Kidney (tissue), 13 donors: ENCODE measurements at regions not wholly inside any gene's neighbourhood (a gene's known extent, or its start where the extent isn't known, plus 50 kb on each side); places are given as distances from the start of the nearest gene placed in this dataset.

Experiments
- DNase-seq, 5 donors: peaks; one replicate each; pipeline ENCODE4 v3.0.0-alpha.2; 2013 to 2020
- FAIRE-seq: peaks from 2 replicates; lab custom pipeline; 2012; peaks lifted over from hg19 to GRCh38; lab: Jason Lieb, UNC
- H3K27ac ChIP-seq, 2 donors: one replicate each; pipeline ENCODE4 v1.7.0; 2013; ENCODE audit warnings: low read depth in 2 of 2, low read length in 2 of 2, inconsistent platforms in 1 of 2
- H3K27me3 ChIP-seq: one replicate; pipeline ENCODE4 v1.7.1; 2013; ENCODE audit warnings: low read length, inconsistent platforms; ENCODE audit not compliant: control insufficient read depth, insufficient read depth
- H3K36me3 ChIP-seq, 3 donors: one replicate each; pipeline versions ENCODE4 v1.7.0 to v1.7.1; 2013; ENCODE audit warnings: low read length in 3 of 3, control low read depth in 1 of 3, inconsistent platforms in 1 of 3; ENCODE audit not compliant: insufficient read depth in 3 of 3, control insufficient read depth in 2 of 3
- H3K4me1 ChIP-seq, 3 donors: one replicate each; pipeline versions ENCODE4 v1.7.0 to v1.7.1; 2013; ENCODE audit warnings: low read length in 3 of 3, inconsistent platforms in 1 of 3, low read depth in 1 of 3; ENCODE audit not compliant: control insufficient read depth in 2 of 3, insufficient read depth in 2 of 3
- H3K4me3 ChIP-seq, 3 donors: one replicate each; pipeline versions ENCODE4 v1.7.0 to v1.8.1; 2013; ENCODE audit warnings: low read length in 3 of 3, control low read depth in 1 of 3, inconsistent platforms in 1 of 3
- H3K9ac ChIP-seq, 3 donors: one replicate each; pipeline versions ENCODE4 v1.7.0 to v1.7.1; 2013; ENCODE audit warnings: low read length in 3 of 3, control low read depth in 1 of 3, inconsistent platforms in 1 of 3
- H3K9me3 ChIP-seq, 3 donors: one replicate each; pipeline versions ENCODE4 v1.7.0 to v1.7.1; 2013; ENCODE audit warnings: low read length in 3 of 3, control low read depth in 1 of 3, inconsistent platforms in 1 of 3; ENCODE audit not compliant: control insufficient read depth in 2 of 3, insufficient read depth in 1 of 3
- CTCF ChIP-seq: IDR thresholded peaks from 3 replicates; pipeline ENCODE4 v1.5.1; 2012; ENCODE audit warnings: mild to moderate bottlenecking, moderate library complexity, borderline replicate concordance; ENCODE audit not compliant: insufficient read depth; ENCODE audit errors: extremely low read depth
- intact Hi-C: fragments of 100-400 bp; cut with DNase I; formaldehyde crosslinking; loops from one replicate; pipeline ENCODE4 v1.11.1; 2022
- donor health status: control.
- donor health status: control.
- donor health status: control.
- donor health status: control.
- donor health status: control.
- donor health status: DM: yes; HTN: yes; CAD: no.
- donor health status: Normal renal cell carcinoma (clear cell type).

- no peaks in the 10 kb centered on the region for H3K4me1 ChIP-seq
- no peak for TF ChIP-seq CTCF
- no peak for DNase-seq
- H3K27ac ChIP-seq: no peak overlapping the region
- H3K27me3 ChIP-seq: no peaks in the 10 kb centered on the region
- H3K36me3 ChIP-seq: no peaks in the 10 kb centered on the region
- FAIRE-seq: no peak
- intact Hi-C loops: no loop called here
- no peak overlapping the region for H3K4me3 ChIP-seq
- no peak overlapping the region for H3K9ac ChIP-seq
- H3K9me3 ChIP-seq: no peaks in the 10 kb centered on the region
Observed at GRCh38 chr3:146777941-146778340, 172.8 kb upstream of the PLSCR5 start.

GRCh38 chr3:146772211-146772743 lies 167.1 kb upstream of the PLSCR5 start:
- no peak for FAIRE-seq
- no peak for TF ChIP-seq CTCF

GRCh38 chr3:146770881-146771280 lies 165.7 kb upstream of the PLSCR5 start:
- TF ChIP-seq CTCF: no peak
- no peak overlapping the region for H3K4me3 ChIP-seq
- FAIRE-seq: no peak

More at GRCh38 chr3:146772211-146772743, 167.1 kb upstream of the PLSCR5 start:
- no peaks in the 10 kb centered on the region for H3K36me3 ChIP-seq
- DNase-seq: peak in 1 of 5 donors; percentile 68
- no peaks in the 10 kb centered on the region for H3K4me1 ChIP-seq
- H3K9me3 ChIP-seq: no peaks in the 10 kb centered on the region
- H3K9ac ChIP-seq: no peak overlapping the region
- H3K27me3 ChIP-seq: no peaks in the 10 kb centered on the region
- no peak overlapping the region for H3K27ac ChIP-seq
- no peak overlapping the region for H3K4me3 ChIP-seq
- intact Hi-C loops: no loop called here

GRCh38 chr3:146770301-146770700 lies 165.2 kb upstream of the PLSCR5 start:
- Histone ChIP-seq H3K9me3 (no peaks in the 10 kb centered on the region), H3K27me3 (no peaks in the 10 kb centered on the region), H3K27ac (no peak overlapping the region), H3K9ac (no peak overlapping the region), H3K36me3 (no peaks in the 10 kb centered on the region), H3K4me1 (no peaks in the 10 kb centered on the region), H3K4me3 (no peak overlapping the region)
- no peak for TF ChIP-seq CTCF
- FAIRE-seq (no peak), DNase-seq (no peak)
- intact Hi-C loops: no loop called here

More at GRCh38 chr3:146770881-146771280, 165.7 kb upstream of the PLSCR5 start:
- Histone ChIP-seq H3K4me1 (no peaks in the 10 kb centered on the region), H3K27me3 (no peaks in the 10 kb centered on the region), H3K27ac (no peak overlapping the region), H3K9ac (no peak overlapping the region), H3K9me3 (no peaks in the 10 kb centered on the region), H3K36me3 (no peaks in the 10 kb centered on the region)
- no peak for DNase-seq
- intact Hi-C loops: no loop called here
